Liver (tissue), 8 donors: ENCODE measurements at regions not wholly inside any gene's neighbourhood (a gene's known extent, or its start where the extent isn't known, plus 50 kb on each side); places are given as distances from the start of the nearest gene placed in this dataset.

Source experiments
- DNase-seq: peaks from one replicate; pipeline ENCODE4 v3.0.0-alpha.2; 2017; ENCODE audit warnings: low spot score
- H3K27ac ChIP-seq, 2 donors: one replicate each; pipeline ENCODE4 v1.7.0; 2013; ENCODE audit warnings: inconsistent platforms in 2 of 2, low read length in 2 of 2, control low read depth in 1 of 2, low read depth in 1 of 2, mild to moderate bottlenecking in 1 of 2
- H3K27me3 ChIP-seq, 4 donors: one replicate each; pipeline versions ENCODE4 v1.6.1 to v1.7.0; 2013; ENCODE audit warnings: low read length in 3 of 4, inconsistent platforms in 1 of 4, mild to moderate bottlenecking in 1 of 4, moderate library complexity in 1 of 4; ENCODE audit not compliant: control insufficient read depth in 4 of 4, insufficient read depth in 4 of 4
- H3K36me3 ChIP-seq, 4 donors: one replicate each; pipeline versions ENCODE4 v1.6.1 to v1.7.0; 2013; ENCODE audit warnings: low read length in 3 of 4, mild to moderate bottlenecking in 3 of 4, low read depth in 1 of 4, moderate library complexity in 1 of 4; ENCODE audit not compliant: control insufficient read depth in 4 of 4, insufficient read depth in 3 of 4
- H3K4me1 ChIP-seq, 4 donors: one replicate each; pipeline versions ENCODE4 v1.6.1 to v1.7.0; 2013; ENCODE audit warnings: low read length in 3 of 4, mild to moderate bottlenecking in 3 of 4, moderate library complexity in 1 of 4; ENCODE audit not compliant: control insufficient read depth in 4 of 4, insufficient read depth in 4 of 4
- H3K4me3 ChIP-seq, 3 donors: one replicate each; pipeline versions ENCODE4 v1.6.1 to v1.7.0; 2013; ENCODE audit warnings: low read length in 3 of 3, control low read depth in 1 of 3, low read depth in 1 of 3, mild to moderate bottlenecking in 1 of 3
- H3K9ac ChIP-seq, 2 donors: one replicate each; pipeline ENCODE4 v1.7.0; 2013; ENCODE audit warnings: low read length in 2 of 2, mild to moderate bottlenecking in 2 of 2, moderate library complexity in 2 of 2, control low read depth in 1 of 2, low read depth in 1 of 2
- H3K9me3 ChIP-seq, 4 donors: one replicate each; pipeline versions ENCODE4 v1.6.1 to v1.7.0; 2013; ENCODE audit warnings: low read length in 3 of 4; ENCODE audit not compliant: control insufficient read depth in 4 of 4
- EGR1 ChIP-seq, 2 donors: IDR thresholded peaks; 2 replicates each; pipeline ENCODE4 v1.6.1; 2016 to 2018; ENCODE audit warnings: antibody characterized with exemption in 2 of 2, low read depth in 2 of 2
- FOXA2 ChIP-seq: IDR thresholded peaks from 2 replicates; pipeline ENCODE4 v1.6.1; 2016; ENCODE audit warnings: antibody characterized with exemption
- GABPA ChIP-seq, 2 donors: IDR thresholded peaks in 1 of 2; conservative IDR thresholded peaks in 1 of 2; 2 replicates each; pipeline ENCODE4 v1.6.1; 2016; ENCODE audit warnings: antibody characterized with exemption in 2 of 2, mild to moderate bottlenecking in 1 of 2, moderate library complexity in 1 of 2
- HNF4A ChIP-seq, 2 donors: conservative IDR thresholded peaks; 2 replicates each; pipeline ENCODE4 v1.6.1; 2016; ENCODE audit warnings: antibody characterized with exemption in 2 of 2, mild to moderate bottlenecking in 2 of 2
- HNF4G ChIP-seq: IDR thresholded peaks from 2 replicates; pipeline ENCODE4 v1.6.1; 2016; ENCODE audit warnings: antibody characterized with exemption
- JUND ChIP-seq, 2 donors: IDR thresholded peaks; 2 replicates each; pipeline ENCODE4 v1.6.1; 2016; ENCODE audit warnings: antibody characterized with exemption in 2 of 2
- NR2F2 ChIP-seq: IDR thresholded peaks from 2 replicates; pipeline ENCODE4 v1.6.1; 2016; ENCODE audit warnings: antibody characterized with exemption
- RXRA ChIP-seq, 2 donors: IDR thresholded peaks; 2 replicates each; pipeline ENCODE4 v1.6.1; 2017 to 2018; ENCODE audit warnings: antibody characterized with exemption in 2 of 2, mild to moderate bottlenecking in 1 of 2
- SP1 ChIP-seq: IDR thresholded peaks from 2 replicates; pipeline ENCODE4 v1.6.1; 2018; ENCODE audit warnings: antibody characterized with exemption, mild to moderate bottlenecking
- TAF1 ChIP-seq: conservative IDR thresholded peaks from 2 replicates; pipeline ENCODE4 v1.6.1; 2016; ENCODE audit warnings: antibody characterized with exemption, mild to moderate bottlenecking
- YY1 ChIP-seq: IDR thresholded peaks from 2 replicates; pipeline ENCODE4 v1.6.1; 2016; ENCODE audit warnings: antibody characterized with exemption, mild to moderate bottlenecking
- WGBS: extraction: QIAGEN DNeasy Blood & Tissue Kit; methylation state at CpG from one replicate; pipeline ENCODE4 v1.1.7; 2013; 5-methylcytosine and 5-hydroxymethylcytosine counted together
- TF ChIP-seq, protein P1 (sequence below): IDR thresholded peaks from 2 replicates; pipeline ENCODE4 v1.6.1; 2016; ENCODE audit warnings: antibody characterized with exemption
- TF ChIP-seq, protein P2 (sequence below): IDR thresholded peaks from 2 replicates; pipeline ENCODE4 v1.6.1; 2016; ENCODE audit warnings: antibody characterized with exemption
- TF ChIP-seq, protein P3 (sequence below): fragments of 150-350 bp; IDR thresholded peaks from 2 replicates; pipeline ENCODE4 v1.5.1; 2017; ENCODE audit warnings: improper control_type of control experiment, low read depth, low read length; ENCODE audit not compliant: missing input control
- donor health status: healthy.
- donor health status: healthy.
- donor health status: healthy.
- donor health status: healthy.
- donor health status: healthy.

- TF ChIP-seq TAF1, result no peak
- TF ChIP-seq RXRA (IDR thresholded peaks at IDR 0.05), result no peak
- TF ChIP-seq HNF4A (conservative IDR thresholded peaks at IDR 0.05), result no peak
- TF ChIP-seq HNF4G, result no peak
These were observed 82.3 kb downstream of the ANXA1 start (continued) for GRCh38 chr9:73234008-73234360.

GRCh38 chr9:73237140-73237539, 85.5 kb downstream of the ANXA1 start:
- TF ChIP-seq, protein P1, sequence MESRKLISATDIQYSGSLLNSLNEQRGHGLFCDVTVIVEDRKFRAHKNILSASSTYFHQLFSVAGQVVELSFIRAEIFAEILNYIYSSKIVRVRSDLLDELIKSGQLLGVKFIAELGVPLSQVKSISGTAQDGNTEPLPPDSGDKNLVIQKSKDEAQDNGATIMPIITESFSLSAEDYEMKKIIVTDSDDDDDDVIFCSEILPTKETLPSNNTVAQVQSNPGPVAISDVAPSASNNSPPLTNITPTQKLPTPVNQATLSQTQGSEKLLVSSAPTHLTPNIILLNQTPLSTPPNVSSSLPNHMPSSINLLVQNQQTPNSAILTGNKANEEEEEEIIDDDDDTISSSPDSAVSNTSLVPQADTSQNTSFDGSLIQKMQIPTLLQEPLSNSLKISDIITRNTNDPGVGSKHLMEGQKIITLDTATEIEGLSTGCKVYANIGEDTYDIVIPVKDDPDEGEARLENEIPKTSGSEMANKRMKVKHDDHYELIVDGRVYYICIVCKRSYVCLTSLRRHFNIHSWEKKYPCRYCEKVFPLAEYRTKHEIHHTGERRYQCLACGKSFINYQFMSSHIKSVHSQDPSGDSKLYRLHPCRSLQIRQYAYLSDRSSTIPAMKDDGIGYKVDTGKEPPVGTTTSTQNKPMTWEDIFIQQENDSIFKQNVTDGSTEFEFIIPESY, result no peak
- TF ChIP-seq JUND (IDR thresholded peaks at IDR 0.05), result no peak
- TF ChIP-seq TAF1, result no peak
- TF ChIP-seq HNF4G, result no peak
- TF ChIP-seq EGR1 (IDR thresholded peaks at IDR 0.05; ENCODE audit: low read depth in 2 of 2), result no peak
- TF ChIP-seq, protein P2, sequence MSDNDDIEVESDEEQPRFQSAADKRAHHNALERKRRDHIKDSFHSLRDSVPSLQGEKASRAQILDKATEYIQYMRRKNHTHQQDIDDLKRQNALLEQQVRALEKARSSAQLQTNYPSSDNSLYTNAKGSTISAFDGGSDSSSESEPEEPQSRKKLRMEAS, result no peak
- TF ChIP-seq GABPA (IDR thresholded peaks at IDR 0.05 in 1 of 2, conservative IDR thresholded peaks at IDR 0.05 in 1 of 2), result no peak
- Histone ChIP-seq H3K27ac (no peak overlapping the region), H3K4me1 (no peaks in the 10 kb centered on the region), H3K9ac (no peak overlapping the region), H3K9me3 (no peaks in the 10 kb centered on the region), H3K4me3 (no peak overlapping the region), H3K36me3 (no peaks in the 10 kb centered on the region), H3K27me3 (no peaks in the 10 kb centered on the region)
- 56% methylated on average over 1 of the region's 1 CpG for WGBS
- DNase-seq, result no peak

DNA sequence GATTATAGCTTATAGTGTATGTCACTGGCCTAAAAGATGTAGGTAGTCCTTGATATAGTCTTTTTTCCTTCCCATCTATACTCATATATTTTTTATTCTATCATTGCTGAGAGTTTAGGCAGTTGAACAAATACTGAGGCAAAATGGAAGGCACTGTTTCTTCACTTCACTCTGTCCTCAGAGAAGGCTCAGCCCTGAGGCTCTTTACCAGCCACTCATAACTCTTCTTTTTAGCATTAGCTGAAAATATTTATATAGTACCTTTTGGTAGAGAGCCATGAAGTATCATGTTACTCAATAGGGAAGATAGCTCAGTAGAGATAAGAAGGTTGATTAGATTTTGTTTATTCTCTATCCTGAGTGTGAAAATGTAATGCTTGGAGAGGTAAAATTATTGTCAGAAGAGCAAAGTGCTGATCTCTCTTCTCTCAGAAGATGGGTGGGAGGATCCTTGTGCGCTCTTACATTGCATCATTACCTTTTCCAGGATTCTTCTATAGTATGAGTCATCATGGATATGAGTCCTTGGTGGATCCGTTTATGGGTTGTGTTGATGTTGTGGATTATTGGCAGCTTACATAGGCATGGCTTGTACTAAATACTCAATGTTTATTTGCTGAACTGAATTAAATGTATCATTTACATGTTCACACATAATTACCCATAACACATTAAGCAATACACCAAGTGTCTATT, 88.1 kb downstream of the ANXA1 start:
- no peak for TF ChIP-seq NR2F2
- TF ChIP-seq JUND (IDR thresholded peaks at IDR 0.05), result no peak
- TF ChIP-seq, protein P3, sequence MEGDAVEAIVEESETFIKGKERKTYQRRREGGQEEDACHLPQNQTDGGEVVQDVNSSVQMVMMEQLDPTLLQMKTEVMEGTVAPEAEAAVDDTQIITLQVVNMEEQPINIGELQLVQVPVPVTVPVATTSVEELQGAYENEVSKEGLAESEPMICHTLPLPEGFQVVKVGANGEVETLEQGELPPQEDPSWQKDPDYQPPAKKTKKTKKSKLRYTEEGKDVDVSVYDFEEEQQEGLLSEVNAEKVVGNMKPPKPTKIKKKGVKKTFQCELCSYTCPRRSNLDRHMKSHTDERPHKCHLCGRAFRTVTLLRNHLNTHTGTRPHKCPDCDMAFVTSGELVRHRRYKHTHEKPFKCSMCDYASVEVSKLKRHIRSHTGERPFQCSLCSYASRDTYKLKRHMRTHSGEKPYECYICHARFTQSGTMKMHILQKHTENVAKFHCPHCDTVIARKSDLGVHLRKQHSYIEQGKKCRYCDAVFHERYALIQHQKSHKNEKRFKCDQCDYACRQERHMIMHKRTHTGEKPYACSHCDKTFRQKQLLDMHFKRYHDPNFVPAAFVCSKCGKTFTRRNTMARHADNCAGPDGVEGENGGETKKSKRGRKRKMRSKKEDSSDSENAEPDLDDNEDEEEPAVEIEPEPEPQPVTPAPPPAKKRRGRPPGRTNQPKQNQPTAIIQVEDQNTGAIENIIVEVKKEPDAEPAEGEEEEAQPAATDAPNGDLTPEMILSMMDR, result no peak
- no peak for TF ChIP-seq SP1
- TF ChIP-seq FOXA2, result no peak
- no peak for TF ChIP-seq YY1
- TF ChIP-seq, protein P2, result no peak
- no peak for TF ChIP-seq GABPA (IDR thresholded peaks at IDR 0.05 in 1 of 2, conservative IDR thresholded peaks at IDR 0.05 in 1 of 2)
- no peak for DNase-seq
- Histone ChIP-seq H3K9ac (no peak overlapping the region), H3K27me3 (no peaks in the 10 kb centered on the region), H3K4me3 (no peak overlapping the region), H3K9me3 (no peaks in the 10 kb centered on the region), H3K27ac (no peak overlapping the region), H3K4me1 (no peaks in the 10 kb centered on the region), H3K36me3 (no peaks in the 10 kb centered on the region)
- WGBS, result 85% methylated on average over 2 of the region's 2 CpGs
